WI38 (cell line): ENCODE measurements at regions not wholly inside any gene's neighbourhood (a gene's known extent, or its start where the extent isn't known, plus 50 kb on each side); places are given as distances from the start of the nearest gene placed in this dataset.

Source experiments
- H3K4me3 ChIP-seq: 2 replicates; pipeline ENCODE4 v1.5.1; 2011; ENCODE audit warnings: low read depth, mild to moderate bottlenecking, control low read depth, low read length
- CTCF ChIP-seq: IDR thresholded peaks from 2 replicates; pipeline ENCODE4 v1.5.1; 2012; ENCODE audit warnings: low read depth, mild to moderate bottlenecking, control low read depth, low read length

- no peak for TF ChIP-seq CTCF
- H3K4me3 ChIP-seq, result no peak overlapping the region
Measured at GRCh38 chr6:14058029-14058695, 59.4 kb upstream of the CD83 start.

GRCh38 chr6:14058735-14059134 is 58.8 kb upstream of the CD83 start:
- TF ChIP-seq CTCF, result no peak

GRCh38 chr6:14059791-14060436 is 57.7 kb upstream of the CD83 start:
- no peak for TF ChIP-seq CTCF
- H3K4me3 ChIP-seq, result no peak overlapping the region

More at GRCh38 chr6:14058735-14059134, 58.8 kb upstream of the CD83 start:
- no peak overlapping the region for H3K4me3 ChIP-seq

GRCh38 chr6:14060971-14061370 is 56.6 kb upstream of the CD83 start:
- TF ChIP-seq CTCF, result no peak
- no peak overlapping the region for H3K4me3 ChIP-seq

- H3K4me3 ChIP-seq, result no peak overlapping the region
- no peak for TF ChIP-seq CTCF
Measured at GRCh38 chr6:14061643-14062042, 55.9 kb upstream of the CD83 start.

GRCh38 chr6:14062345-14063029 is 55.1 kb upstream of the CD83 start:
- no peak overlapping the region for H3K4me3 ChIP-seq
- no peak for TF ChIP-seq CTCF

GRCh38 chr6:14063756-14064155 is 53.8 kb upstream of the CD83 start:
- no peak overlapping the region for H3K4me3 ChIP-seq
- TF ChIP-seq CTCF, result no peak
